Lower lobe of right lung (tissue), 2 donors: ENCODE measurements at regions not wholly inside any gene's neighbourhood (a gene's known extent, or its start where the extent isn't known, plus 50 kb on each side); places are given as distances from the start of the nearest gene placed in this dataset.

Experiments used
- ATAC-seq, 2 donors: fragments of 200-7000 bp; cut with Tn5 transposase; one replicate each; pipeline ENCODE4 v1.9.1; 2020 to 2022; ENCODE audit warnings: mild to moderate bottlenecking in 2 of 2, moderate library complexity in 2 of 2
- DNase-seq: peaks from one replicate; pipeline ENCODE4 v3.0.0-alpha.2; 2020
- H3K27ac ChIP-seq: fragments of 200-600 bp; one replicate; pipeline ENCODE4 v1.8.0; 2022
- H3K27me3 ChIP-seq: fragments of 200-600 bp; one replicate; pipeline ENCODE4 v1.8.0; 2022; ENCODE audit warnings: low read depth
- H3K36me3 ChIP-seq: fragments of 200-600 bp; one replicate; pipeline ENCODE4 v1.8.0; 2022; ENCODE audit warnings: mild to moderate bottlenecking
- H3K4me1 ChIP-seq: fragments of 200-600 bp; one replicate; pipeline ENCODE4 v1.8.0; 2022
- H3K4me3 ChIP-seq: fragments of 200-600 bp; one replicate; pipeline ENCODE4 v1.8.0; 2022; ENCODE audit warnings: mild to moderate bottlenecking
- H3K9me3 ChIP-seq: fragments of 200-600 bp; one replicate; pipeline ENCODE4 v1.8.0; 2022
- intact Hi-C: fragments of 100-400 bp; cut with DNase I; formaldehyde crosslinking; loops from one replicate; pipeline ENCODE4 v1.11.0; 2022
- TF ChIP-seq, protein P1 (sequence below): fragments of 200-600 bp; IDR thresholded peaks from one replicate; pipeline ENCODE4 v1.8.0; 2022; ENCODE audit warnings: antibody characterized with exemption, mild to moderate bottlenecking
- donor health status: DM: no; HTN: yes; CAD: no; lungs with severe emphysema.

GRCh38 chr5:143720689-143721088 is 91.3 kb upstream of the HMHB1 start:
- ATAC-seq, result no peak
- intact Hi-C loops, result no loop called here
- TF ChIP-seq, protein P1, sequence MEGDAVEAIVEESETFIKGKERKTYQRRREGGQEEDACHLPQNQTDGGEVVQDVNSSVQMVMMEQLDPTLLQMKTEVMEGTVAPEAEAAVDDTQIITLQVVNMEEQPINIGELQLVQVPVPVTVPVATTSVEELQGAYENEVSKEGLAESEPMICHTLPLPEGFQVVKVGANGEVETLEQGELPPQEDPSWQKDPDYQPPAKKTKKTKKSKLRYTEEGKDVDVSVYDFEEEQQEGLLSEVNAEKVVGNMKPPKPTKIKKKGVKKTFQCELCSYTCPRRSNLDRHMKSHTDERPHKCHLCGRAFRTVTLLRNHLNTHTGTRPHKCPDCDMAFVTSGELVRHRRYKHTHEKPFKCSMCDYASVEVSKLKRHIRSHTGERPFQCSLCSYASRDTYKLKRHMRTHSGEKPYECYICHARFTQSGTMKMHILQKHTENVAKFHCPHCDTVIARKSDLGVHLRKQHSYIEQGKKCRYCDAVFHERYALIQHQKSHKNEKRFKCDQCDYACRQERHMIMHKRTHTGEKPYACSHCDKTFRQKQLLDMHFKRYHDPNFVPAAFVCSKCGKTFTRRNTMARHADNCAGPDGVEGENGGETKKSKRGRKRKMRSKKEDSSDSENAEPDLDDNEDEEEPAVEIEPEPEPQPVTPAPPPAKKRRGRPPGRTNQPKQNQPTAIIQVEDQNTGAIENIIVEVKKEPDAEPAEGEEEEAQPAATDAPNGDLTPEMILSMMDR, result no peak

GRCh38 chr5:143717400-143717799 is 94.6 kb upstream of the HMHB1 start:
- no peak for ATAC-seq
- DNase-seq, result no peak
- intact Hi-C loops, result no loop called here
- H3K27me3 ChIP-seq, result no peaks in the 10 kb centered on the region
- H3K4me1 ChIP-seq, result peaks cover 16% of the 10 kb centered on the region
- H3K9me3 ChIP-seq, result no peaks in the 10 kb centered on the region
- TF ChIP-seq, protein P1, result no peak
- H3K27ac ChIP-seq, result no peak overlapping the region
- H3K36me3 ChIP-seq, result no peaks in the 10 kb centered on the region
- no peak overlapping the region for H3K4me3 ChIP-seq

More at GRCh38 chr5:143720689-143721088, 91.3 kb upstream of the HMHB1 start:
- H3K4me1 ChIP-seq, result no peaks in the 10 kb centered on the region
- H3K27me3 ChIP-seq, result no peaks in the 10 kb centered on the region
- peaks cover 5% of the 10 kb centered on the region for H3K9me3 ChIP-seq
- H3K36me3 ChIP-seq, result no peaks in the 10 kb centered on the region
- DNase-seq, result no peak
- H3K4me3 ChIP-seq, result no peak overlapping the region
- H3K27ac ChIP-seq, result no peak overlapping the region

GRCh38 chr5:143716881-143717280 is 95.1 kb upstream of the HMHB1 start:
- intact Hi-C loops, result no loop called here
- no peak overlapping the region for H3K4me3 ChIP-seq
- TF ChIP-seq, protein P1, result no peak
- no peaks in the 10 kb centered on the region for H3K36me3 ChIP-seq
- no peak overlapping the region for H3K27ac ChIP-seq
- H3K27me3 ChIP-seq, result no peaks in the 10 kb centered on the region
- no peak for DNase-seq
- H3K9me3 ChIP-seq, result no peaks in the 10 kb centered on the region
- no peak for ATAC-seq
- peaks cover 16% of the 10 kb centered on the region for H3K4me1 ChIP-seq

- no peak for DNase-seq
- no peak overlapping the region for H3K4me3 ChIP-seq
- ATAC-seq, result no peak
- peaks cover 16% of the 10 kb centered on the region for H3K4me1 ChIP-seq
- intact Hi-C loops, result no loop called here
- TF ChIP-seq, protein P1, result no peak
- no peaks in the 10 kb centered on the region for H3K36me3 ChIP-seq
- no peaks in the 10 kb centered on the region for H3K27me3 ChIP-seq
- no peak overlapping the region for H3K27ac ChIP-seq
- no peaks in the 10 kb centered on the region for H3K9me3 ChIP-seq
These were observed 96.3 kb upstream of the HMHB1 start for GRCh38 chr5:143715616-143716015.

DNA sequence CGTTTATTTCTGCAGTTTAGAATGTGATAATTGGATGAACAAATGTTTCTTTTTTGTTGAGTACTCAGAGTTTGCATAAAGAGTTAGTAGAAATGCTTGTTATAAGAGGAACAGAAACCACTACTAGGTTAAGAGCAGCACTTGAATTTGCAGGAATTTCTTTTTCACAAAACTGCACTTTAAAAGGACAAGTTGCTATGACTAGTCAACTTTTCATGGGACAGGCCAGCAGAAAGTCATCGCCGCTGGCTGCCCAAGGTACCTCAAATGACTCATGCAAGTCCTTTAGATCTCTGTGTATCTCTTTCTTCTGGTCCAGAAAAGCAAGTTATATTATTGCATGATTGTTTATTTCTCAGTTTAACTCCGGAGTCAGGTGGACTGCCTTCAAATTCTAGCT is 97.3 kb upstream of the HMHB1 start:
- H3K27ac ChIP-seq, result no peak overlapping the region
- intact Hi-C loops, result no loop called here
- peaks cover 16% of the 10 kb centered on the region for H3K4me1 ChIP-seq
- TF ChIP-seq, protein P1, result no peak
- no peaks in the 10 kb centered on the region for H3K9me3 ChIP-seq
- no peak overlapping the region for H3K4me3 ChIP-seq
- H3K36me3 ChIP-seq, result no peaks in the 10 kb centered on the region
- peak; percentile 68 for DNase-seq
- peak; percentile 79 to 90 for ATAC-seq
- H3K27me3 ChIP-seq, result no peaks in the 10 kb centered on the region
